H54 (cell line): ENCODE measurements at regions not wholly inside any gene's neighbourhood (a gene's known extent, or its start where the extent isn't known, plus 50 kb on each side); places are given as distances from the start of the nearest gene placed in this dataset.

Source experiments
- DNase-seq: peaks from one replicate; pipeline ENCODE4 v3.0.0; 2011; ENCODE audit warnings: low spot score, mixed read lengths; ENCODE audit not compliant: insufficient read length
- FAIRE-seq: peaks from 3 replicates; lab custom pipeline; 2011; peaks lifted over from hg19 to GRCh38; lab: Jason Lieb, UNC
- POLR2A ChIP-seq: IDR thresholded peaks from 2 replicates; pipeline ENCODE4 v1.6.1; 2011; ENCODE audit warnings: low read depth, mild to moderate bottlenecking, low read length

DNA sequence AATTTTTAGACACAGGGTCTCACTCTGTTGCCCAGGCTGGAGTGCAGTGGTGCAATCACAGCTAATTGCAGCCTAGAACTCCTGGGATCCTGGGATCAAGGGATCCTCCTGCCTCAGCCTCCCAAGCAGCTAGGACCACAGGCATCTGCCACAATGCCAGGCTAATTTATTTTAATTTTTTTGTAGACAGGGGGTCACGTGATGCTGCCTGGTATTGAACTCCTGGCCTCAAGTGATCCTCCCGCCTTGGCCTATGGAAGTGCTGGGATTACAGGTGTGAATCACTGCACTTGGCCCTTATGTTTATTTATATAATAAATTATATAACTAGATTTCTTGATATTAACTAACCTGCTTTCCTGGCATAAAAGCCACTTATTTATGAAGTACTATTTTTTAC is 1081.7 kb upstream of the FANCL start:
- FAIRE-seq (no peak), DNase-seq (no peak)
- TF ChIP-seq POLR2A = no peak

DNA sequence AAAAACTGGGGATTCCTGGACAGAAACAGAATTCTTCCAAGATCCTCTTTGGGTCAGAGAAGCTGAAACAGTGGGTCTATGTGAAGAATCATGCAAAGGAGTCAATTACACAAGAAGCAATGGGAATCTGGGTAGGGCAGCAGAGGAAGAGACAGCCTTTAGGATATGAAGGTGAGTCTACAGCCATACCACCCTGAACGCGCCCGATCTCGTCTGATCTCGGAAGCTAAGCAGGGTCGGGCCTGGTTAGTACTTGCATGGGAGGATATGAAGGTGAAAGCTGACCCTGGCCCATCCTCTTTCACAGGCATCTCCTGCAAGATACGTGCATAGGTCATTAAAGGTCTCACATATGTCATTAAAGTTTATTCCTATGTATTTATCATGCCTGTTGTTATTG is 1080.9 kb upstream of the FANCL start:
- TF ChIP-seq POLR2A = no peak
- DNase-seq (no peak), FAIRE-seq (no peak)

DNA sequence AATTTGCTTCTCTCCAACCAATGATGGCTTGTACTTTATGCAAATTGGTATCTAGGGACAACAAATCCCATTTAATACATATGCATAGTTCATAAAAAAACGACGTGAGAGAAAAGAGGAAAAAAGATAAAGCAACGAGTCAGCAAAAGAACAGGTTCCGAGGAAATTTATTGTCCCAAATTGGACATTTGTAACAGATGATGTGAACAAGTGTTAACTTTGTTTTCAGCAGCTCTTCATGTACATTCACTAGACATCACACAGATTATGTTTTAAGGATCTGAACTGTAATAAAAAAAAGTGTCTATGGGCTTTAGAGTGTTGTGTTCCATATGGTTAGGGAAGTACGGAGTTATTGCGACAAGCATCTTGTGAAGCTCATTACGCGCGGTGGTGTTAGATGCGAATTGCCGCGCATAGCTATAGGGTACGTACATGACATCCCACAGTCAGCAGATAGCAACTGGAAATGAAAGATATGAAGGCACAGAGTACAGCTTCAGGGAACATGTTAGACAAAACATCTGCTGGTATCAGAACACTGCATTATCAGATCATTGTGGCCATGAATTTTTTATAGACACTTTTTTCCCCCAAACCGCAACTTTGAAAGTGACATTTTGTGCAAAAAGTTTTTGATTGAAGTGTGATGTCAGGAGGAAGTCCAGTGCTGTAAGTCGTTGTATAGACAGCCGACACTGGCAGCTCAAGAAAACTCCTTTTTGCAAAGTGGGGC is 1073.1 kb upstream of the FANCL start:
- FAIRE-seq = no peak
- no peak for TF ChIP-seq POLR2A

DNA sequence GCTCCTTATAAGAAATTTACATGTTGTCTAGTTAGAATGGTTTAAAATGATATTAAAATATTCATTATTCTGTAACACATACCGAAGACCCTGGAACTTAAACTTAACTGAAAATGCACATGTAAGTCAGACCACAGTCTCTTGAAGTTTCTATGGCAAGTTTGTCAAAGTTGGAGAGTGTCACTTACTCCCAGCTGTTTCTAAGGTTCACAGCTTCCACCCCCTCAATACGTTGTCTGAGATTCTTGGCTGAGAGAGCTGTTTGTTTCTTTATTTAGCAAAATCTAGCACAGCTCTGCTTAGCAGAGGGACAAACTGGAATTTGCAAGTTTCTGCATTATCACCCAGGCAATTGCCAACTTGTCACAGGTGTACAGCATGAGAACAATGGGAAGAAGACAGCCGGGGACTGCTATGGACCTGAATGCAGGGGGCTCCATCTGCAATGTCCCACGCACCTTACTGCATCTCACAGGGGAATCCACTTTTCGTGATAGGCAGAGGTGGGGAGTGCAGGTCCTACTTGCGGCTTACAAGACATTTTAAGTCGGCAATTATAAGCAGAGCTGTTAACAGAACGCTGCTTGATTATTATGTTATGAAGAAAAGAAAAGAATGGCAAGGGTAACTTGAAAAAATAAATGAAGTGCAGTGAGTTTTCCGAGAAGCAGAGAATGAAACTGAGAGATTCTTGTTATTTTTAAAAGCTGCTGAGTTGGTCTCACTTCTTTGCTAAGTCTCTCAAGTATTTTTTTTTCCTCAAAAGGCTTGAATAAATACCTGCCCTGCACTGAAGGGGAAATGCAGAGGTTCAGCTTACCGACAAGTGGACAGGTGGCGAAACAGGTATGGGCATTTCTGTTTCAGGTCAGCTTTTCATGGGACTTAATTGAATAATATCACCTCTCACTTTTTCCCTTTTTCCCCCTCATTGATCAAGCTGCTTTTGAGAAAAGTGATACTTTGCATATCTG is 1072.1 kb upstream of the FANCL start:
- no peak for DNase-seq
- FAIRE-seq = no peak
- TF ChIP-seq POLR2A = no peak

More for the DNA sequence above, 1073.1 kb upstream of the FANCL start:
- no peak for DNase-seq

DNA sequence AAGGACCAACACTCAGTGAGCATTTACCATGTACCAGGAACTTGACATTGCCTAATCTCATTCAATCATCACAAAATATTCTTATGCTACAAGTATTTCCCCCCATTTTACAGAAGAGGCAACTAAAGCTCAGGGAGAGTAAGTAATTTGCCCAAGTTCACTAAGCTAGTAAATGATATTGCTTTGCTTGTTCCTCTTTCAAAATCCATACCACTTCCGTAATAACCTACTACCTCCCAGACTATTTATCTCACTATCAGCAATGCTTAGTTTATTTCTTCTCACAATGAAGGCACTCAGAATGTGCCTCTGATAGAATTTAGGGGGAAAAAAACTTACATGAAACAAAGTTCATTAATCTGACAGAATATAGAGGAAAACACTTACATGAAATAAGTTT is 1070.9 kb upstream of the FANCL start:
- TF ChIP-seq POLR2A = no peak
- no peak for DNase-seq
- FAIRE-seq = no peak

DNA sequence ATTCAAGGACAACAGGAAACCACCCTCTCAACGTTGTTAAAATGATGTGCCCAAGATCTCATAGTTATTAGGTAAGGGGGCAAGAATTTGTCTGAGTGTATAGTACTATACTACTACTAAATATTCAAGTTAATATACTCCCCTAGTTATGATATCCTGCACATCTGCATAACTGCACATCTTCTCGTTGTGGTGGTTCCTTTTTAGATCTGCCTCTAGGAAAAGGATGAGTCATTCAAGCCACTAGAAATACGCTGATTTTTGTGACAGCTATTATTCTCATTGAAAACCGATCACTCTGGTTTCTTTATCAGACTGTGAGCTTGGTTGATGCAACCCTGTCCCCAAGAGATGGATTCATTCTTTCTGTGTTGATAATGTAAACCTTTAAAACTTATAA is 1067.0 kb upstream of the FANCL start:
- DNase-seq (no peak), FAIRE-seq (no peak)
- TF ChIP-seq POLR2A = no peak

DNA sequence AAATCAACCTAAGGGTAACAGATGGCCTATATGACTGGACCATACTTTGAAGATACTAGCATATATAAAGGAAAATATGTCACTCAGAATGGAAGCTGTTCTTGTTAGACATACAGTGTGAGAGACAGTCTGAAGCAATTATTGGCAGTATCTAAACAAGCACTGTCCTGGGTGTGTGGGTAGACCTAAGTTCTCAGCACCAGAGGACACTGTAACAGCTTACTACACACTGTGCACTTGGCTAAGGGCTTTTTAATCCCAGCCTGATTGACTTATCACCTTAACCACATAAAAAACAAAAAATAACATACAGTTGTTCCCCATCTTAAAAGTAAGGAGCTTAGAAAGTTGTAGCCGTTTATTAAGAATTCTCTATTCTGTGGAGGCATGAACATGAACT is 1066.1 kb upstream of the FANCL start:
- no peak for TF ChIP-seq POLR2A
- no peak for FAIRE-seq
- DNase-seq = no peak

DNA sequence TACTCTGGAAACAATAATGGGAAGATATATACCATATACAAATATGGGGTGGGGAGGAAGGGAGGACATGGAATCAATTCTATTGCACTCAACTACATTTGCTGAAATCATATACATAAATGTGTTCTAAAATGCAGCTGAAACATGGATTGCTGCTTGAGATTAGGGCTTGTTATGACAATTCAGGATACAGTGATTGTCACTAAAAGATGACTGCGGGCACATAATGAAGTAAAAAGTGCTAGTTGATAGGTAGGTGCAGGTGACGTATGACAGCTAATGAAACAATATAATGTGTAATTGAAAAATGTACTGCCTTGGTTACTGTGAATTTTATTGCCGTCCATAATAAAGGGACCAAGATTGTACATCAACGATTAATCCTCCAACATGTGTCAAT is 1062.1 kb upstream of the FANCL start:
- TF ChIP-seq POLR2A = no peak
- DNase-seq (no peak), FAIRE-seq (no peak)

DNA sequence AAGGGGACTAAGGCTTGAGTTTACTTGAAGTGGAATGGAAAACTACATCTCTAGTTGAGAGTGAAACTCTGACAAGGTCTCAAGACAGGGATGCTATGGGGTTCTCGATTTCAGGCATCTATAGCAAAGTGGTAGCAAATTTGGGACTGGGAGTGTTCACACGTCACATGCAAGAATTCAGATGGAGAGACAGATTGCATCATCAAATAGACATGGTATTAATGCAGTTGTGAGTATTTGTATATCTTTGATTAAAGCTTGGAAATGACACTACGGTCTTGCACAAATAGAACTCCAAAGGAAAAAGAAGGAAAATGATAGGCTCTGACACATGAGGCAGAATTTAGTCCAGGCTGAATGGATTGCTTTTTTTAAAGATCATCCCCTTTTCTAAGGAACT is 1061.6 kb upstream of the FANCL start:
- DNase-seq (no peak), FAIRE-seq (no peak)
- TF ChIP-seq POLR2A = no peak

DNA sequence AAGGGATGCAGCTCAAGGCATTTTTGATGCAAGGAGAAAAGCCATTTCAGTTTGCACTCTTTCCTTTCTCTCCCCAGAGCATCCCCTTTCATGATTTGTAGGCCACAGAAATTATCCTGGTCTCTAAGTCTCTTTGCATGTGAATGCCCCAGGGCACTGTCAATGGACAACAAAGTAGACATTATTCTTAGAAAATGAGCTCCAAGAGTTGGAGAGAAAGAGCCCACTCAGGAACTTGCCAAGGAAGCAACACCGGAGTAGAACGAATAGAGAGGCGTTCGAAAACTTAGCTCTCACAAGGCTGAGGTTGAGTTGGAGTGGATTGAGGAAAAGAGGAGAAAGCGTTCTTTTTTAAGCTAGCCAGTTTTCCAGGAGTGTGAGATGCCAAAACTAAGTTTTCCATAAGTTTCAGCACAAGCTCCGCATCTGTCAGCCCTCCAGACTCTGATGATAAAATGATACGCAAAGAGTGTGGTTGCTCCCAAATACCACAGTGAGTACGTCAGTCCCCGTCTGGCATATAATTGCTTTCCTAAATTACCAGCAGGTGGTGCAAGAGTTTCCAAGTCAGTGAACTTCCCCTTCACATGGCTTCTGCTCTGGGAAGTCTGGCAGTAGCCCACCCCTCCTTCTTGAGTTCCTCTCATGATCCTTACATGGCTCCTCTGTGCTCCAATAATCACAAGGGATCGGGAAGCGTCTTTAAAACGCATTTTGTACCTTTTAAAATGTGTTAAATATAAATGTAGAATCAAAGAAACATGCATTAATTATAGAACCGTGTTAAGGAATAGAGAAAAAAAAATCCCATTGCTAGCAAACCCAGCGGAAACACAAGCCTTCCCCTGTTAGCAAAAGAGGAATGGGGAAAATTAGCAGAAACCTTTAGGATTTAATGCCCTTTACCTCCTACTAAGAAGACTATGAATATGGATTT is 1060.6 kb upstream of the FANCL start:
- TF ChIP-seq POLR2A = no peak
- DNase-seq (peak; percentile 12), FAIRE-seq (no peak)

DNA sequence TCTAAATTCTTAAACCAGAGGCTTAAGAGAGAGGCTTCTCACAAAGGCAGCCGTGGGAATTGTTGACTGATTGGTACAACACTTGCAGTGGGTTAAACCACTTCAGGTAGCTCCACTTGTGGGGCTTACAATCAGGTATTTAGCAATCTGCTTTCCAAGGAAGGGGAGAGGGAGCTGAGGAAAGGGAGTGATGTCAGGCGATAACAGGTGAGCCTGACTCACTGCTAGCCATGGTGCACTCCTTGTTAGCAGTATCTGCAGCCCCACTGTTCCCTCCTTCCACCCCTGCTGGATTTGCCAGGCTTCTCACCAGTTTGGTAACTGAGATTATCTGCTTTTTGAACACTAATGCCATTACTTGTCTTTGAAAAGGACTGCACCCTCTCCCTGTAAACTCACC is 1056.7 kb upstream of the FANCL start:
- DNase-seq (no peak), FAIRE-seq (no peak)
- no peak for TF ChIP-seq POLR2A

DNA sequence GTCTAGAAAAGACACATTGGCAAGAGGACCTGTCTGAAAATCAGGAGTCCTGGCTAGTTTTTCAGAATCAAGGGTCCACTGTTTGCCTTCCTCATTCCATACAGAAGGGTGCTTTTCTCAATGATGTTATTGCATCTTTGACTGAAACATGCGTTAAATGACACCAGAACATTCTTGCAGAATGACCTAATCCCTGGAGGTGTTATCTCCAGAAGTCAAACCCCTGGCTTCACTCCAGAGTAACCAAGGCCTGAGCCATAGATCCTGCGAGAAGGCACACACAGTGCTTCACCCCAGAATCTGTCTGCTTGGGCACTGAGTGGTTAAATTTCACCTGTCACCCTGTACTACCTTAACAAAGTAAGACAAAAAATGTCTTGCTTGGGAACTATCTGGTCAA is 1055.2 kb upstream of the FANCL start:
- TF ChIP-seq POLR2A = no peak
- DNase-seq (no peak), FAIRE-seq (no peak)

DNA sequence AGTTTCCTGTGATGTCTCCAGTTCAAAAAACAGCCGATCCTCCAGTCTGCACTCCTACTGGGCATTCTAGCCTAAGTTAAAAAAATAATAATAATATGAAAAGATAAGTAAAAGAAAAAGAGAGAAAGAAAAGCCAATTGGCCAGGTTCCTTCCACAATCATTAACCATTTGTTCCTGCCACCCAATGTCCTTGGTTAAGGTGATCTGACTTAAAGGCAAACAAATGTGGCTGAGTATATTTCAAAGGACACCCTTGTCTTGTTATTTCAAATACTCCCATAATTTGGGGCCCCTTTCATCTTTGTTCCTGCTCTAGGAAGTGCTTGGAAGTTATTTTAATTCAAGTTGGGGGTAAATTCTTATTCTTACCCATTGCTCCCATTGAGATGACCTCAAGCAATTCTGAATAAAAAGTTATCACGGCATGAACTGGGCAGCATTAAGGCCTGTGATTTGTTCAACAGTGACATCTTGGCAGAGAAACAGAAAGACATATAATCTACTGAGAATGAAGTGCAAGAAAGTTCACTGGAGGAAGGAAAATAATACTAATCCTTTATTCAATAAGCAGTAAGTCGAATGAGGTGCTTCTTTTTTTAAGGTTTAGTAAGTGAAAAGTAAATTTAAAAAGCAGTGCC is 1054.5 kb upstream of the FANCL start:
- DNase-seq = no peak
- TF ChIP-seq POLR2A = no peak
- no peak for FAIRE-seq
